Brain pericyte (primary cell): ENCODE measurements at regions not wholly inside any gene's neighbourhood (a gene's known extent, or its start where the extent isn't known, plus 50 kb on each side); places are given as distances from the start of the nearest gene placed in this dataset.
"Not testable (repeated sequence)": the region's sequence is repeated elsewhere in the genome, so short reads cannot be mapped to it uniquely, and the experiment has no call there.

Experiments
- DNase-seq: peaks from one replicate; pipeline ENCODE4 v3.0.0-alpha.2; 2012; ENCODE audit warnings: low read depth, low spot score

DNA sequence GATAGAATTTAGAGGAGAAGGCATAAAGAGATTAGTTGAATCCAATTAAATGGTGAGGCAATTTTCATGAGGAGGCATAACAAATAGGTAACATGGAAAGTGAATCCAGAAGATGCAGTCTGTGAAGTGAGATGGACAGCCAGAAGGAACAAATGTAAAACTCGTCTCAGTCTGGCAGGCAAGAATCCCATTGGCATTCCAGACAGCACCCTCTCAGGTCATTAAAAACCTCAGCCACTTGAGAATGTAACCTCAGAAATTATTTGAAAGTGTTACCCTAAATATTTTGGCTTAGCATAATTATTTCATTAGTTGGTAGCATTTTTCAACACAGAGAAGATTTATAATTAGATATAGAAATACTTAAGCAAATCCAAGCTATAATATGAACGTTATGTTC, 342.3 kb downstream of the LRRC3B start:
- no peak for DNase-seq

DNA sequence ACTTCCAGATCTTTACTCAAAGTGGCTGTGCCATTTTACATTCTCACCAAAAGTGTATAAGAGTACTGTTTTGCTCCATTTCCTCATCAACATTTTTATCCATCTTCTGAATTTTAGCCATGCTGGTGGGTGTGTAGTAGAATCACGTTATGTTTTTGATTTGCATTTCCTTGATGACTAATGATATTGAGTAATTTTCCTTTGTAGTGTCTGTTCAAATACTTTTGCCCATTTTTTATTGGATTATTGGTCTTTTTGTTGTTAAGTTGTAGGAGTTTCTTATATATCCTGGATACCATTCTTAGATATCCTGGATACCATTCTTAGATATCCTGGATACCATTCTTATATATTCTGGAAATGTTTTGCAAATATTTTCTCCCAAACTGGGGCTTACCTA, 344.9 kb downstream of the LRRC3B start:
- no peak for DNase-seq

DNA sequence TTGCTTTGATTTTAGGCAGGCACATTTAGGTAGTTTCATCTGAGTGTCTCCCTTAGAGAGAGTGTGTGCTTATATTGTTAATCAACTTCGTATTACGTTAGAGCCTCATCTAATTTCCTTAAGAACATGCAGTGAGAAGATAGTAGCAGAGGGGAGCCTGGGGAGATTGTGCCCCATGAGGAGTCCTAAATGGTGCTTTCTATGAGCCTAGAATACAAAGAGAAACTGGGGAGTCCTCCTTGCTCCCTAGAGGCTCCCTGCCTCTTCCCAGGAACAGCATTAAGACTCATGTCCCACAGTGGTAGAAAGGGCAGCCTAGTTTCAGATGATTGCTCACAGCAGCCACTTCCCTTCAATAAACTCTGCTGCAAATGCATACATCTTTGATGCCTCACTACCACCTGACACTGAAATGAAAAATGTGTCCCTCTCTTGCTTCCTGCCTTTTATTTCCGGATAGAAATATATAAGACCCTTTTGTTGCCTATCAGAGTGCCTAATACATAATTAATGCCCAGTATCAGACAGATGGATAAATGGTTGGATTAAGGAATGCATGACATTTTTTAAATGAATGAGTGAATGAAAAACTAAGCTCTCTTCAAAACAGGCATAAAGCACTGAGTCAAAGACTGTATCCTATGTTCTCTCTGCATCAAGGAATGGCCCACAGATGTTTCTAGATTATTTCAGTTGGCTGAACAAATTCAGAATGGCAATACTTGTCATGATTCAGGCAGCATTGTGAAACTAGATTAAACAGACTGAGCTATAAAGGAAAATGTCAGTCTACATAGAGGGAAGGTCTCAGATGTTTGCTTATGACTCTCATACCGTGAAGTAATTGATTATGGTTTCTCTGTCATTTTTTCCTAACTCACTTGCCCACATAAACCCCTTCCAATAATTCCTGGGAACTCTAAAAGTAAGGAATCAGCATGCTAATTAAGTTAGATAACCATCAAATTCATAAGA, 362.1 kb downstream of the LRRC3B start:
- no peak for DNase-seq

DNA sequence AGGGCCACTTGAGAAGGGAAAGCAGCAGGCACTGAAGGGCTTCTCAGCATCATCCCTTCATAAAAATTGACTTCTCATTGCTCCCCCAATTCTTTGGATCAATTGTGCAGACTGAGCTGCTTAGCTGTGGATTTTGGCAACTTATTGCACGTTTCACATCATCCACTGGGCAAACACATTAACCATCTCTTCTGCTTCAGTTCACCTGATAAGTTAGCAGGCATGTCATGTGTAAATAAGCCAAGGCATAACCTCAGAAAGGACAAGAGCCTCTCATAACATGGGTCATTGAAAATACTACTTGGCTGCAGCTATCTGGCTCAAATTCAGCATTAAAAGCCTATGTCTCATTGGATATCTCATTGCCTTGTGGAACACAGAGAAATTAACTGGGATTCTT, 366.5 kb downstream of the LRRC3B start:
- DNase-seq = no peak

DNA sequence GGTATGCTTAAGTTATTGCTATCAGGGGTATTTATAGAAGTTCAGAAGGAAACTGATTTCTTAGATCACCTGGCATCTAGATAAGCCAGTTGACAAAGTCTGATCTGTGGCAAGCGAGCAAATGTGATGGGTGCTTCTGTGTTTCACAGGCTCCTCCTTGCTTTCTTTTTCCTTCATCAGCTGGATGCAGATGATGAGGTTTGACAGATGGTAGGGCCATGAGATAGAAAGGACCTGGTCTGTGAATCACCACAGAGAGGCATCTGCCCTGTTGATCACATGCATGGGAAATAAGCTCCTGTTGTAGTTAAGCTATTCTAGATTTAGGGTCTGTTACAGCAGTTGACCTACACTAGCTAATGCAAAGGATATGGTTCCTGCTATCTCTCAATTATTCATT, 372.0 kb downstream of the NEK10 start:
- no peak for DNase-seq

DNA sequence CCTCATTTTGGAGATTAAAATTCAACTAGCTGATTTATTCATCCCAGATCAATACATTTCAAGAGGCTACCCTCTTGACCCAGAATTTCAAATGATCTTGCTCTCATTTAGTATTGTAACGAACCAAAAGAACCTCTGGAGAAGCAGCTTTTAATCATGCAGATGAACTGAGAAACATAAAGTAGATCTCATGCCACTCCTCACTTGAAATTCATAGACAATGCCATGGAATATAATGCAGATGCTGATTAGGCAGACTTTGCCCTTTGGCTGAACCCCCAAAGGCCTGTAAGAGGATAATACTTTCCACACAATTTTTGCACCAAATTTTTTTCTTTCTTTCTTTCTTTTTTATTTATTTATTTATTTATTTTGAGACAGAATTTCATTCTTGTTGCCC, 358.3 kb downstream of the NEK10 start:
- no peak for DNase-seq

DNA sequence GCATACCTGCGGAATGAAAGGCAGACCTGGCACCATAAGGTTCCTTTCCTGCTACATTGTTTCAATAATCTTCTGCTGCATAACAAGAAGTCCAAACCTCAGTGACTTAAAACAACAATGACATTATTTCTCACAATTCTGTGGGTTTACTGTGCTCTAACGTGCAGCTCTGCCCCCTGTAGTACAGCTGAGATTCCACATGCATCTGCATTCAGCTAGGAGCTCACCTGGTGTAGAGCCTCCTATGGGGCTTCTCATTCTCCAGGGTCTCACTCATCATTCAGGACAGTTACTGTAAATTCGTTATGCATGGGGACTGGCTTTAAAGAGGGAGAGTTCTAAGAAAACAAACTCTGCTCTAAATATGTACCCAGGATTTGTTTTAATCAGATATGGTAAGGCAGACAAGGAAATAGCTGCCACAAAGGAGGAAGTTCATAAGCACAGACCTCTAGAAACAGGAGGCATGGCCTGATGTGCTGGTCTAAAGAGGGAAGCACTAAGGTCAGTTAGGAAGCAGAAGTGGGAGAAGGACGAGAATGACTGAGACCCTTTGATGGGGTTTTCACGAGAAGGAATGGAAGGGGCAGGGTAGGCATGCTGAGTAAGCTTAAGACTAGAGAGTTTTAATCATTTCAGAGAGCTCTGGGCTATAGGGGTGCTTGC, 347.0 kb downstream of the NEK10 start:
- DNase-seq = no peak

DNA sequence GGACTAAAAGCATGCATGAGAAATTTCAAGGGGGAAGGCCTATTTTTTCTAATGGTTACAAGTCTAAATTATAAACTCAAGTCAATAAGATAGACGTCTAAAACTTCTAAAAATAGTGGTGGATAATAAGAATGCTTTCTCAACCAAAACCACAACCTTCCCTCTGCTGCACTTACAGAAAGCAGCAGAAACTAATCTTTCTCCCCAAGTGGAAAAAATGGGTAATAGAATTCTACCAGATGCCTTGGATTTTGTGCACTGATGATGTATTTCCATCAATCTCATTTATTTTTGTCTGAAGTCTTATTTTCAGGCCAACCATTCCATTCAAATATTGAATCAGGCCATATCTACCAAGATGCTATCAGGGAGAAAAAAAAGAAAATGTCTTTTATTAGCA, 344.7 kb downstream of the NEK10 start:
- no peak for DNase-seq

DNA sequence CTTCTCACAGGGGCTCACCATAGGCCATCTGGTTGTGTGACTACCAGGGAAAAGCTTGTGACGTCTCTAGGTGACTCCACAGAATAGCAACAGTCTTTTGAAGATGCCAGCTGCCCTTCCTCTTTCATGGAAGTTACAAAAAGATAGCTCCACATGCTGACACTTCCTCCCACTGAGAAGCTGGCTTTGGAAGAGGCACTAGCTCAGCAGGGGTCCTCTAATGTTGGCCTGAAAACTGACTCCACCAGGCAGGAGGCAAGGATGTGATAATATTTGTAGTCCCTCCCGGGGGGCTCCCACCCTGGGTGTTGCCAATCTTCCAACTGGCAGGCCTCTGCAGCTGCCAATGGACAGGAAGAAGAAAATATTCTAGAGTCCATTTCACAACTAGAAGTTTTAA, 343.5 kb downstream of the NEK10 start:
- peak; percentile 32 for DNase-seq

DNA sequence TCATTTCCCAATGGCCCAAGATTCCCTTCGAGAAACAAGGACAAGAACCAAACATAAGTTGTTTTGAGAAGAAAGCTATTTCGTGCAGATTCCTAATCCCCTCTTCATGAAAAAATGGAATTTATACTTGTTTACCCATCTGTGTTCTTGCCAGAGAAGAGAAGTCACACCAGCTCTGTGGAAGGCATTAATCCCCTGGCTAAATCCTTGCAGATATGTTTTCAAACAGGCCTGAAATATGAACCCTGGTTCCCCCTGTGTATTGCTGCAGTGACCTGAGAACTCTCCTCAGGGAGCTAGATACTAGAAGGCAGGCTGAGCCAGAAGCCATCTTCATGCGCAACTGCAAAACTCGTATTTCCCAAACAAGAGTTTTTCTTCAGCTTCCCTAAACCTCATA, 337.7 kb downstream of the NEK10 start:
- no peak for DNase-seq

DNA sequence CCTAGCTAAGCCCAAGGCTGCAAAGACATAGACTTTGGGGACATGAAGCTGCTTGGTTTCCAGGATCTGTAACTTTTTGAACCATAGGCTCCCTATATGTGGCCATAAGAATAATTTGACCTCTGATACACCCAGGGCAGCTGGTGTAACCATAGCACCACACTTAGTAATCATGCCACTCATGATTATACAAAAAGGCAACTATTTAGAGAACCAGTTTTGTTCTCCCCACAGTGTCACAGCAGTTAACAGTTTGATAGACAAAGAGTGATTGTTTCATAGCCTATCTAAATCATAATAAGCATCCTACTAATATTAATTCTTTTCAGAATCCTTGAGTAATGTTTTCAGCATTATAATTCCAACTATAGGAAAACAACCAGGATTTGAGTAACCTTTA, 334.9 kb downstream of the NEK10 start:
- DNase-seq = no peak

DNA sequence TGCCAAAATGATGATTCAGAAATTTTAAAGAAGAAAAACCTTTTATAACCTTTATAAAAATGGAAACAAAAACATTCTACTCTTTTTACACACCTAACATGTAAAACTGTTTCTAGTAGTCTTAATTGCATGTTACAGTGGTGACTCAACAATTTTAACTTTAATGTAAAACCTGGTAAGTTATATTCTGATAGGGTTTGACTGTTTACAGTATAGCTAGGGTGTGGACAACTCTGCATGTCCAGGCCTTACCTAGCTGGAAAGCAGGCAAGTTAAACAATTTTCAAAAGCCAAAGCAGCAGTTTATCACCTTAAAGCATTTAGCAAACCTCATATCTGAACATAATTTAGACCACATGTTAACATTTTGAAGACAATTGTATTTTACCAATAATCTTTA, 328.5 kb downstream of the NEK10 start:
- no peak for DNase-seq

DNA sequence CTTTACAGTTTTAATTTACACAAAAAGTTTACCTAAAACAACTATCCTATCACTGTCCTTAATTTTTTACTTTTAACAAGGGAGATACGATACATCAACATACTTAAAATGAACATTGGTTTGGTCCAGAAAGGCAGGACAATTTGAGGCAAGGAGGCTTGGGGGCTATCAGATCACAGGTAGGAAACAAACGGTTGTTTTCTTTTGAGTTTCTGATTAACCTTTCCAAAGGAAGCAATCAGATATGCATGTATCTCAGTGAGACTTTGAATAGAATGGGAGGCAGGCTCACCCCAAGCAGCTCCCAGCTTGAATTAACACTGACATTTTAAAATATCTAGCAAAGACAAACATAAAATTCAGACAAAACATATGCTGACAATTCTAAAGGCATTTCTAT, 326.6 kb downstream of the NEK10 start:
- DNase-seq = not testable (repeated sequence)

DNA sequence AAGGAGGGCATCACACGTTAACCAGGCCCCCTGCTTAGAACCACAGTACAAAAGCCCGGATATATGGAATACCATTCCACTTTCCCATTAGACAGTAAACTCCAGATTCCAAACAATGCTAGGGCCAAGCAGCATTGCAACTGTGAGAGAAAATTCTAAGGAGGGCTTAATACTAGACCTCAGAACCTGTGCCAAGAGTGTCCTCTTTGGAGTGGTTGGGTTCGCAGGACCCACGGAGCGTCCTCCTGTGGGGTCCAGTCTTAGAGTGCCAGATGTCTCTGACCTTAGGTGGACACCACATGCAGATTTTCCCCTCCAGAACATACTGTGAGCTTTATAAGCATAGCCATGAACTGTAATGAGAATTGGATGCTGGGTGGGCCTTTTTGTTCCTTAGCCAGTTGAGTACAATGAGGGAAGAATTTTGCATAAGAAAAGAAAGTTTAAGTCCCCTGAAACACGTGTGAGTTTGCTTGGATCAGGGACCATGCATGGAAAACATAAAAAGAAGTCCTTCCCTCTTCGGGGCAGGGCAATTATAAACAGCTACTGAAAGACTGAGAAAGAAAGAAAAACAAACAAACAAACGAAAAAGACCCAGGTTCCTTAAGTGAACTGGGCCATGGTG, 325.7 kb downstream of the NEK10 start:
- DNase-seq = no peak

DNA sequence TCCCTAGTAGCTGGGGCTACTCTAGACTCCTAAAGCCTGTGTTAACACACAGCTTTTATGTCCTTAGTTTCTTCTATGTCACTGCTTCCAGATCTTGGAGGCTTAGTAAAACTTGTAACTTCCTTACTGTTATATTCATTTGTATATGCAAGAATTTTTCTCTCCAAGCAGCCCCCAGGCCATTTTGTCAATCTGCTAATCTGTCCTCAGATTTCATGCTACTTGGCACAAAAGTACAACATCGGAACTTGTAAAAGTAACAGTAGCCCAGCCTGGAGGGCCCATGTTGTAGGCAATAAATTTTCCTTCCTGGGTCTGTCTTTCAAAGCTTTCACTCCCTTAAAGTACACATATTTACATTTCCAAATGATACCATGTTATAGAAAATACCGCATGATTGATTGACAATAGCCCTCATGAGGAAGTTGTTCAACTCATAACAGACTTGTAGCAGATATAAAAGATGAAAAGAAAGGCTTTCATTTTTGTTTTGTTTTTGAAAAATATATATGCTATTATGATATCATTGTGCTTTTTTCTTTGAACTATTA, 324.2 kb downstream of the NEK10 start:
- no peak for DNase-seq

DNA sequence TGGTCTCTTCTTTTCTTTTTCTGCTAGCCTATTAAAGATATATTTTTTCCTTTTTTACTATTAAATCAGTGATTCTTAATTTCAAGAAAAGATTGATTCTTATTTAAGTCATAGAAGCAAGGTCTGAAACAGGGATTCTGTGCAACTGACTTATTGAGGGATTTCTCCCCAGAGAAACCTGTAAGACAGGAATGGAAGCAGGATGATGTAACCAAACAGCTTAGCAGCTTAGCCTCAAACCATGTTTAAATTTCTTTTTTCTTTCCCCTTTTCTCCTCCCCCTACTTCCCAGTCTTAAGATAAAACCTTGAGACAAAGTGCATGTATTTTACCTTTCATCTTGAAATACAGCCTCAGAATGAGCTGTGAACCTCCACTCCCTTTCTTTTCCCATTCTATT, 322.8 kb downstream of the NEK10 start:
- no peak for DNase-seq

DNA sequence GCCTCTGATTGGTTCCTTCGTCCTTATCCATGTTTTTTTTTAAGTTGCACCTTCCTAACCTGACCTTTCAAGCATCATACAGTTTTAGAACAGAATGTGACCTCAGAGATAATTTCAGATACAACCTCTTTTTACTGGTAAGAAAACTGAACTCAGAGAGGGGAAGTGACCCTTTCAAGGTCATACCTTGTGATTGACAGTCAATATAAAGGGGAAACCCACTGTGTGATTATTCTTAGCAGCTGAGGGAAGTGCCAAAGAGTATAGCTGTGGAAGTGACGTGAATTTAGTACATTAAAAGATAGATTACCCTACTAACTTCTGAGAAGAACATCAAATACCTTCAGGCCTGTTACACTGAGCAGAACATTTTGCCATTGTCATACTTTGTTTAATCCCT, 319.4 kb downstream of the NEK10 start:
- DNase-seq = no peak

DNA sequence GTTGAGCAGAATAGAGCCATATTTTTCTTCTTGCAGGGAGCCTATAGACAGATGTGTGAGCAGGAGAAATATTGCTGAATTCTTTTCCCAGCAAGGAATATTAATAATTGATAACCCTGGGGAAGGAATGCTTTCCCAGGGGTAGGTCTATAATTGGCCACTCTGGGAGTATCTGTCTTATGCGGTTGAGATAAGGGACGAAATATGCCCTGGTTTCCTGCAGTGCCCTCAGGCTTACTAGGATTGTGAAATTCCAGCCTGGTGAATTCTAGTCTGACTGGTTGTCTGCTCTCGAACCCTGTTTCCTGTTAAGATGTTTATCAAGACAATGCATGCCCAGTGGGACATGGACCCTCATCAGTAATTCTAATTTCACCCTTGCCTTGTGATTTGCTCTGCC, 317.7 kb downstream of the NEK10 start:
- not testable (repeated sequence) for DNase-seq

DNA sequence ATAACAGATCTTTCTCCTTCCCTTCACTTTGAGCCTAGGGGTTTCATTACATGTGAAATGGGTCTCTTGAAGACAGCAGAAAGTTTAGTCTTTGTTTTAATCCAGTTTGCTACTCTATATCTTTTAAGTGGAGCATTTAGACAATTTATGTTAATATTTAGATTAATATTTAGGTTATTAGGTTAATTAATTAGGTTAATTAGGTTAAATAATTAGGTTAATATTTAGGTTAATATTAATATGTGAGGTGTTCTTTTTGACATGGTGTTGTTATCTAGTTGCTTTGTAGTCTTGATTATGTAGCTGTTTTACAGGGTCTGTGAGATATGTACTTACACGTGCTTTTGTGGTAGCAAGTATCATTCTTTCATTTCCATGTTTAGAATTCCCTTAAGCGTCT, 312.9 kb downstream of the NEK10 start:
- no peak for DNase-seq

DNA sequence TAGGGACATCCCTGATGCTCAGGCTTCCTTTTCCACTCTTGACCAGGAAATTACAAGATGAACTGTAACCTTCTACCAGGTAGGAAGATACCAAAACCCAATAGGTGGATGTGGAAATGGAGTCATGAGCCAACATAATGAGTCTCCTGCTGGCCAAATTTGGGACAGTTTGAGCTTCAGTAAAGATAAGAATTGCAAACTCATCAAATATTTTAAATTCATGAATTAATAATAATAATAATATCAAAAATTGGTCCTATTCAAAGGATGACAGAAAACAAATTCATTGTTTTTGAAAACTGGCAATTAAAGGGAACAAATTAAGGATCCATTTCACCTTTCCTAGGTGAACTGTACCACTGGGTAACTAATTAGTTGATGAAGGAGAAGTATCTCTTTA, 309.7 kb downstream of the NEK10 start:
- DNase-seq = no peak
